RPMI8226 (cell line): ENCODE measurements at regions not wholly inside any gene's neighbourhood (a gene's known extent, or its start where the extent isn't known, plus 50 kb on each side); places are given as distances from the start of the nearest gene placed in this dataset.
A peak's percentile ranks its signal among the peaks of the same experiment; 100 is the strongest.
"Not testable (repeated sequence)": the region's sequence is repeated elsewhere in the genome, so short reads cannot be mapped to it uniquely, and the experiment has no call there.

Experiments used
- DNase-seq: peaks from one replicate; pipeline ENCODE4 v3.0.0-alpha.2; 2015

DNA sequence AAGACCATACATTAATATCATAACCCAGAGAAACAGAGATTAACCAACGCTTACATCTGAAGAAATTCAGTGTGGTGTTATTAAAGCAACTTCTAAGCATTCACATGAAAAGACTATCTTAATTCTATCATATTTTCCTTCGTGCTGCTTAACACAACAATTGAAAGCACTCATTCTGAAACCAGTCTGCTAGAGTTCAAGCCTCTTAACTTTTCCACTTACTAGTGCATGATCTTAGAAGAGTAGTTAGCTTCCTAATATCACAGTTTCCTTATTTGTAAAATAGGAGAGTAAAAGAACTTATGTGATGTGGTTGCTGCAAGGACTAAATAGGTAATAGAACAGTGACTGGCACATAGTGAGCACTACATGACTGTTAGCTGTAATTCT, 379.3 kb downstream of the TRIM36 start:
- DNase-seq, result no peak

- peak; percentile 35 for DNase-seq
Observed at GRCh38 chr5:114789773-114790402, 379.8 kb downstream of the TRIM36 start.

- DNase-seq, result no peak
Observed at GRCh38 chr5:114782869-114783268, 386.8 kb downstream of the TRIM36 start.

DNA sequence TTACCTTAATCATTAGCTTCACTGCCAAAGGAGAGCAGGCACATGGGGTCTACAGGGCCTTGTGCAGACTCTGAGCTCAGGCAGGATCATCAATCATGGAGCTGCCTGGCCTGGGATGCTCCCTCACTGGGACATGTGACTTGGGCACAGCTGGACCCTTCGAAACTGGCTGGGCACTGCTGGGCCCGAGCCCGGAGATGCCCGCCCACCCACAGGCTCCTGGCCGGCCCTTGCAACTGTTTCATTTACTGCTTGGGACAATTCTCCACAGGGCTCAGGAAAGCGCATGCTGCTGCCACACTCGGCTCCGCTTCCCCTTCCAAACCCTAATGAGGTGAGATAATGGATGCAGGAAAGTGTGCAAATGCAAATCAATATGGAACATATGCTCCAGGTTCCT, 387.5 kb downstream of the TRIM36 start:
- no peak for DNase-seq

DNA sequence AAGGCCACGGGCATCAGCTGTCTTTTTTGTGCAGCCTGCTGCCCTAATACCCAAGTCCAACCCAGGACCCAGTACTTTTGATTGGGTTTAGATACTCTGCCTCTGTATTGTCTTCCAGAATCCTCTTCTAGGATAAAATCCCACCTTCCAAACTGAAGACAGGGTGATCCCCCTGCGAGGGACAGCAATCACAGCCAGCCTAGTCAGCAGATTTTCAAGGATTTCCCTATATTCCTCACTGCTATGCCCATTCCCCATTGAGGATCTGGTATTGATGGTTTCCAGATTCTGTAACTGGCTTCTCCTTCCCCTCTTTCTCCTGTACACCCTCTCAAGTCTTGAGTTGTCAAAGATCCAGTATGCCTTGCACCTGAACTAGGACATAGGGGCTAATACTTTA, 389.4 kb downstream of the TRIM36 start:
- no peak for DNase-seq

GRCh38 chr5:114744406-114744805, 382.5 kb downstream of the KCNN2 start:
- no peak for DNase-seq

DNA sequence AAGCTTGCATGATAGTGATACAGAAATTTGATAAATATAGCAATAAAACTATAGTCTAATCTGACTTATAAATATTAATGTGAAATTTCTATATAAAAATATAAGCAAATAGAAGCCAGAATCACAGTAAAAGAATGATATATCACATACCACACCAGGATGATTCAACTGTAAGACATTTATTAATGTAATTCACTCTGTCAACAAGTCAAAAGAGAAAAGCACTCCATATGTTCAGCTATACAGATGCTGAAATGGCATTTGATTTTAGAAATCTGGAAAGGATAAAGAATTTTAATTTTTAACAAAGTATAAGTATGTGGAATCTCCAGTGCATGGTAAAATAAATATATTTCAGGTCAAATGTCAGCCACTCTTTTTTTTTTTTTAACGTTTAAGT, 372.4 kb downstream of the KCNN2 start:
- no peak for DNase-seq

GRCh38 chr5:114729986-114730385, 368.1 kb downstream of the KCNN2 start:
- no peak for DNase-seq

- no peak for DNase-seq
Observed at GRCh38 chr5:114727358-114727757, 365.5 kb downstream of the KCNN2 start.

GRCh38 chr5:114726131-114726530, 364.3 kb downstream of the KCNN2 start:
- no peak for DNase-seq

DNA sequence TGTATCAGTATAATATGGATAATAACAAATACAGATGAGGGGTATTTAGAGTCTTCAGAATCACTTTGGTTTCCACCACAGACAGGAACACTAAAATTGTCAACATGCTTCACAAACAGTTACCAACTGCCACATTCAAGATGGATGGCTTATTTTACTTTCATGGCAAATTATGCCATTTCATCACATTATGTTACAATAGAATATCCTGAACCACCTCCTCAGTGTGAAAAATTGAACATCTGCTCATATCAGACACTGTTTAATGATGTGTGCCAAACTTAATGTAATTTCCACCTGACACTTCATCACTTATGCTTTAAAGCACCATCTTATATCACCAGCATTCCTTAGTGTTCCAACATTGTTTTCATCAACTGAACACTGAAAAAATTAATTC, 357.4 kb downstream of the KCNN2 start:
- DNase-seq, result no peak

DNA sequence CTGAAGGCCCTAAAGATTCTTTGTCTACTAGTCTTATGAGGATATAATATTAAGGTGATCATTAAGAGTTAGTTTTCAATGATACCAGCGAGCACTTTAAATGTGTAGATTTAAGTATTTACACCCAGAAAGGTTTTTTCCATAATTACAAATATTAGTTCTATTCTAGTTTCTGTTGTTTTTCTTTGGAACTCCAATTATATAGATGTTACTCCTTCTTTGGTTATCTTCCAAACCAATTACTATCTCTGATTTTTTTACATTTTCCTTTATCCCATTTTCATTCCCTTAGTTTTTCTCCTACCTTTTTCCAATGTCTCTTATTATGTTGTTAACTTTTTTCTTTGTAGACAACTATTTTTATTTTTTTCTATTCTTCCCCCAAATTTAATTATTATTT, 355.1 kb downstream of the KCNN2 start:
- DNase-seq, result no peak

DNA sequence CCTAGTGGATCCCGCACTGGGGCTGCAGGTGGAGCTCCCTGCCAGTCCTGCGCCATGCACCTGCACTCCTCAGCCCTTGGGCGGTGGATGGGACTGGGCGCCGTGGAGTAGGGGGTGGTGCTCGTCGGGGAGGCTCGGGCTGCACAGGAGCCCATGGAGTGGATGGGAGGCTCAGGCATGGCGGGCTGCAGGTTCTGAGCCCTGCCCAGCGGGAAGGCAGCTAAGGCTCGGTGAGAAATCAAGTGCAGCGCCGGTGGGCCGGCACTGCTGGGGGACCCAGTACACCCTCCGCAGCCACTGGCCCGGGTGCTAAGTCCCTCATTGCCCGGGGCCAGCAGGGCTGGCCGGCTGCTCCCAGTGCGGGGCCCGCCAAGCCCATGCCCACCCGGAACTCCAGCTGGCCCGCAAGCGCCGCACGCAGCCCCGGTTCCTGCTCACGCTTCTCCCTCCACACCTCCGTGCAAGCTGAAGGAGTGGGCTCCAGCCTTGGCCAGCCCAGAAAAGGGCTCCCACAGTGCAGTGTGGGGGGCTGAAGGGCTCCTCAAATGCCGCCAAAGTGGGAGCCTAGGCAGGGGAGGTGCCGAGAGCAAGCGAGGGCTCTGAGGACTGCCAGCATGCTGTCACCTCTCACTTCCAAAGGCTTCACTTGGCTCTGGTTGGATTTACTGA, 342.5 kb downstream of the KCNN2 start:
- DNase-seq, result not testable (repeated sequence)

DNA sequence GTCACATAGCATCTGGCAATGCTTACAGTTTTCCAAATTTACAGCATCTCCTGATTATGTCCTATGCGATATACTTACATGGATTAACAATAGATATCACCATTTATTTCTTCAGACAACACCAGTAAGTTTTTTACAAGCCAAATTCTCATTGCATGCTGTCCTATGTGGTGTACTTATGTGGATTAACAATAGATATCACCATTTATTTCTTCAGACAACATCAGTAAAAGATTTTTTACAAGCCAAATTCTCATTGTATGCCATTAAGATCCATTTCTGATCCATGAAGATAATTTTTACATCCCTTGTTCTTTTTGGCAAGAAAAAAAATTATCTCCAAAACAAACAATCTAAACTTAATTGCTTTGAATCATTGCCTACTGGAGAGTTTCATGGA, 340.9 kb downstream of the KCNN2 start:
- no peak for DNase-seq

DNA sequence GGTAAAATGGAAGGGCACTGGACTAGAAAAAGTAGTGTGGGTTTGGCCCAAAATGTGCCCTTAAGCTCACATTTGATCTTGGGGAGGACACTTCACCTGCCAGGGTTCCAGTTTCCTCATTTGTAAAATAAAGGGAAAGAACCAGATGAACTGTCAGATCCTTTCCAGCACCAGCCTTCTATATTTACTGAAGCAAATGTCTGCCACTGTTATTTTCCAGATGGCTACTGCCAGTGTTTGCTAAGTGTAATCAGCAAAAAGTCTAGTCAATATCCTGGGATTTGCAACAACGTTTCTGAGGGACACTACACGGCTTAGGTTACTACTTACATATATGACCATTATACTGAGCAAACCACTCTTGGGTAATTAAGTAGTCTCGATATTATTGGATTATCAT, 340.3 kb downstream of the KCNN2 start:
- no peak for DNase-seq

- no peak for DNase-seq
Observed at GRCh38 chr5:114700823-114701222, 339.0 kb downstream of the KCNN2 start.

GRCh38 chr5:114695292-114695904, 333.5 kb downstream of the KCNN2 start:
- DNase-seq, result no peak

GRCh38 chr5:114686356-114686755, 324.5 kb downstream of the KCNN2 start:
- no peak for DNase-seq

DNA sequence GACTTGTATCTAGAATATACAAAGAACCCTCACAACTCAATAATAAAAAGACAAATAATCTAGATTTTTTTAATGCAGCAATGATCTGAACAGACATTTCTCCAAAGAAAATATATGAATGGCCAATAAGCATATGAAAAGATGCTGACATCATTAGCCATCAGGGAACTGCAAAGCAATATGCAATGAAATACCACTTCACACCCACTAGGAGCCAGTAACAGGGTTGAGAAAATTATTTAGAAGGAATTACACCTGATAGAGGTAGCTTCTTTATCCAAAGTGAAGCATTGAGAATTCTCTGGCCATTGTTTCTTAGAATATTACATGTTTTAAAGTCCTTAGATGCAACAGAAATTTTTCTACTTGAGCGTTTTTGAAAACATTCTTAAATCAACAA, 316.9 kb downstream of the KCNN2 start:
- no peak for DNase-seq

DNA sequence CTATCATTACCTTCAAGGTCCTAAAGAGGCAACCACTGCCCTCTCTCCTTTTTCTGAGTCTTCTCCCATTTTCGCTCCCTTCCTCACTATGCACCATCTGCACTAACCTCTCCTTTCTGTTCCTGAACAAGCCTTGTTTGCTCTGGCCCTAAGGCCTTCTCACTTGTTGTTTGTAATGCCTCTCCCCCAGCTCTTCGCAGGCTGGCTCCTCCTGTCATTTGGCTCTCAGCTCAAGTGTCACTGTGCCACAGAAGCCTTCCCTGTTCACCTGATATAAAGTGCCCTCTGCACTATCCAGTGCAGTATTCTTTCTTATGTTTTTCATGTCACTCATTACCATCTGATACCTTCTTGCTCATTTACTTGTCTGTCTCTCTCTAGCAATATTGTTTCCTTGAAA, 303.7 kb downstream of the KCNN2 start:
- no peak for DNase-seq

DNA sequence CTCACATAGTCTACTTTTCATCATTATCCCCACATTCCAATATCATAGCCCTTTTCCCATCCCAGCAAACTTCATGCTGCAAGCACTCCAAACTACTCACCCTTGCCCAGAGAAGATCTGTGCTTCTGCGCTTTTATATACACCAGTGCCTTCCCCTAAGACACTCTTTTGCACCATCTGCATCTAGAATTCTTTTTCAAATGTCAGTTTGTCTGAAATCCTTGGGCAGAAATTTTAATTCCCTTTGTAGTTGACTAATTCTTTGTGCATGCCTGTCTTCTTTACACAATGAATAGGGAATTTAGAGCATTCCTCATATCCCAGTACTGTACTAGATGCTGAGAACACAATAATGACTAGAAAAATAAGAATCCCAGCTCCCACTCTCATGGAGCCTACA, 298.9 kb downstream of the KCNN2 start:
- DNase-seq, result no peak

- DNase-seq, result no peak
Observed at GRCh38 chr5:114658194-114658593, 296.3 kb downstream of the KCNN2 start.

DNA sequence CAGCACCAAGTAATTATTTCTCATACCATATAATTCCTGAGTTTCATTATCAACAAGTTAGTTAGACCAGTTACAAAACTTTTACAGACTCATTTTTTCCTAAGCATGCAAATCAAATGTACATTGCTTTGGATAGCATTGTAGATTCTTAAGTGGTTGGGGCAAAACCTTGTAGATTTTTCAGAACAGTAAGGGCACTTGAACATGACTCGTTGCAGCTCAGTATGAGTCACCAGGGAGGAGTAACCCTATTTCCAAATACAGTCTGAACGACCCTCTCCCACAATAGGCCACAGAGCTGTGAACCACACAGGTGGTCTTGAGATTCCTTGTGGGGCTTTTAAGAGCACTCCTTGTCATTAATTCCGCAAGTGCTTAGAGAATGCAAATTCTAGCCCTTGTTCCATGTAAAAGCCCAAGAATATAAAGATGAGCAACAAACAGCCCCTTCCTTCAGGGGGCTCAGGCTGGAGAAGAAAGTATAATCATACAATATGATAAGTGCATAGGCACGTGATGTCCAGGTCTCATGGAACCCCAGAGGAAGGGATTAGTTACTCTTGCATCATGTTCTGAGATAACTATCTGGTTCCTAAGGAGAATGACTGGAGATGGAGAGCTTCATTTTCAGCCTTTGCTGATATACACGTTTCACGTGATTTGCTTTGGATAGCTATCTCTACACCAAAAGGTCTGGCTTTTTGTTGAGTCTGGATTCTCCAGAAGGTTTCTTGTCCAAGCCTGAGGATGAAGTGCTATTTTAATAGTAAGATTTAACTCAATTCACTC, 295.7 kb downstream of the KCNN2 start:
- DNase-seq, result no peak

DNA sequence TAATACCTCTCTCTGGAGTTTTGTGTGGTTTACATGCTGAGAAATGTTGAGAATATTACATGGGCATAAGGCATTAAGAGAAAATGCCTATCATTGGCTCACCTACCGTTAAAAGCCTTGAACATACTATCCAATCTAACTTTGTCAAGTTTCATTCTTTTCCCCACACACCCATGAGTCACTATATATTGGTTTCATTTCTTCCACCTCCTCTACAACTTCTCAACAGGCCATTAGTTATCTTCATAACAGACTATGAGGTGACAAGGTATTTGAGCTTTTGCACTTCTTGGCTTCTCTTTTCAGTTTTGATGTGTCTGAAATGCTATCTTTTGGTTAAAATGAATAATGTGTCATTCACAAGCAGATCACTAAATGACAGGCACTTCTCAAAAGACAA, 288.0 kb downstream of the KCNN2 start:
- no peak for DNase-seq
